ENCODE measurements at regions not wholly inside any gene's neighbourhood (a gene's known extent, or its start where the extent isn't known, plus 50 kb on each side); places are given as distances from the start of the nearest gene placed in this dataset.

DNA sequence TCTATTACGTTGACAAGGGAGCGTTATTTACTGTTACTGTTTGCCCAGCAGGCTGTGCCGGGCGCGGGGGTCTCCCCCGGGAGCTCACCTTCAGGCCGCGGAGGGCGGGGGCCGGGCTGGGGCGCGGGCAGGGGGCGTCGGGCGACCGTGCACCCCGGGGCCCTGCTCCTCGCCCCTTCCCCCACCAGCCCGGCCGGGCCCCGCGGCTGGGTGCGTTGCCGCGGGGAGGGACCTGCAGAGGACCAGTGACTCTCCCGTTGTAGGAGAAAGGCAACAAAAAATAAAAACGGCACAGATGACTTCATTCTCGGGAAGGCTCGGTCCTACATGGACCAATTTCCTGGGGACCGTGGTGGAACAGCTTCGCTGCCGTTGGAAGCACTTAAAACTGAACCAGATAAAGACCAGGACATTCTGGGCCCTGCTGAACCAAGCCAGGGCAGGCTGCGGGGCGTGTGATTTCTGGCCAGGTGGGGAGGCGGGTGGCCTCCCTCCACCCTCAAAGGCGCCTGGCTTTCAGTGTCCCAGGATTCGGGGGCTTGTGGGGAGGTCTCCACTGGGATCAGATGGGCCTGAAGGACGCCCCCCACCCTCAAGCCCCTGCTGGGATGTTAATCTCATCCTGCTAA is 57.4 kb downstream of the IGLL1 start:
- no peak for DNase-seq

DNA sequence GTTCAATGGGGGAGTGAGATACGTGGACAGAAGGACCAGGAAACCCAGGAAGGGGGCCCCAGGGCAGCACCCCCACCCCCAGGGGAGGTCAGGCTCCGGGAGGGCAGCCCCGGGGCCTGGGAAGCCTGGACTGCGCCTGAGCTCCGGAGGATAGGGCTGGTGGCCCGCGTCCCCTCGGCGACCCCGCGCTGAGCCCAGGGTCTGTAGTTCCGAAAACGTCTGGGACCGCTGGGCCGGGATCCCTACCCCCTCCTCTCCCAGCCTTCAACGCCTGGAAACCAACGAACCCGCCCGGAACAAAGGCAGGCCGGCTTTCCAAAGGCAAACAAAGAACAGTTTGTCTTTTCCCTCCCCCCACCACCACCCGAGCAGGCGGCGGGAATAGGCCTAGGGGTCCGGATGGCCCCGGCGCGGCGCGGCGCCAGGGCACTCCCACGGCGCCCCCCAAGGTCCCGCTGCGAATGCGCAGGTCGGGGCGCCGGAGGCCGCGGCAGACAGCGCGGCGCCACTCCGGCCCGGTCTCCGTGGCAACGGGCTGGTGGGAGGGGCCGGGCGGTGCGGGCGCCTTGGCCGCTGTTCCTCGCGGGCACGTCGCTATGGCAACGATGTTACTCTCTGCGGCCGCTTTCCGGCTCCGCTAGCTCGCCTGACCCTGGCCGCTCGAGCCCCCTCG is 58.5 kb downstream of the IGLL1 start:
- DNase-seq = peak; percentile 71

DNA sequence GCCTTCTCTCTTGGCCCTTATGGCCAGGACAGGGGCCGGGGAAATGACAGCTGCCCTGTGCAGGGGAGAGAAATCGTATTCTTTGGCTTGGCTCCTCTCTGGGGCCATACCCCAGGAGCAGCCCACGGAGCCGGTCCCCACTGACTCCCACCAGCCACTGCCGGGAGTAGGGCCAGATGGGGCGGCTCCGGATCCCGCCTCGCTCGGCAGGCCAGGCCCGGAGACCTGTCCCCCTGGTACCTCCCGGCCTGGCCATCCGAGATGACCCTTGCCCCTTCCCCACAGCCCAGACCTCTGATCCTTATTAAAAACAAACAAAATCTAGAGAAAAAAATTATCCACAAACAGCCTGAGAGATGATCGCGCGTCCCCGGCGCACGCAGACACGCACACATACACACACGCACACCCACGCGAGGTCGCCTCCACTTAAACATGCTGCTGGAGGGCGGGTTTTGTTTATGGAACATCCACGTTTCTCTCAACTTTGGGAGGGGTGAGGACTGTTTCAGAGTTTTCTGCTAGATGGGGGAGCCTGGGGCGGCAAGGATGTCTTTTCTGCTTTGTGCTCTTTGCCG is 59.1 kb downstream of the IGLL1 start:
- DNase-seq = no peak

DNA sequence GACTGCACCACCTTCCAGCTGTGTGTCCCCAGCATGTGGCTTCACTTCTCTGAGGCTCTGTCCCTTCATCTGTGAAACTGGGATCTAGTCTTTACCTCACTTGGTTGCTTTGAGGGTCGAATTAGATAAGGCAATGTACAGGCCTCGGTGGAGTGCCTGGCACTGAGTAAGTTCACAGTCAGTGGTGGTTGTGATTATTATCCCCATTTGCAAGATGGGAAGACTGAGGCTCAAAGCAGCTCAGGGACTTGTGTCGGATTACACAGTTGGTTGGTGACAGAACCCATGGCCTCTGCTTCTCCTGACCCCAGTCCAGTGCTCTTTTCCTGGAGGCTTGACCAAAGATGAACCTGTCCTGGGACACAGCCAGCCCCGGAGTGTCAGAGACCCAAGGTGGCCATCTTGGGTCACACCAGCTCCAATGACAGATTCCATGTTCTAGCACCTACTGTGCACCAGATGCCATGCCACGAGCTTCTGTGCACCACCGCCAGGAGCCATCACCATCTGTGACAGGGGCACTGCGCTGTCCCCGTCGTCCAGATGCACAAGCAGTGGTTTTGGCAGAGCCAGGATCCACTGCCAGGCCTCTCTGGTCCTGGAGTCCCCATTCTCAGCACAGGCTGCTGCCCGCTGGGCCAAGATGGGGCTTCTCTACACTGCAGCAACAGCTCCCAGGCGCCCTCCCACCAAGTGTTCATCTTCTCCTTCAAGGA is 60.5 kb downstream of the IGLL1 start:
- DNase-seq = no peak

DNA sequence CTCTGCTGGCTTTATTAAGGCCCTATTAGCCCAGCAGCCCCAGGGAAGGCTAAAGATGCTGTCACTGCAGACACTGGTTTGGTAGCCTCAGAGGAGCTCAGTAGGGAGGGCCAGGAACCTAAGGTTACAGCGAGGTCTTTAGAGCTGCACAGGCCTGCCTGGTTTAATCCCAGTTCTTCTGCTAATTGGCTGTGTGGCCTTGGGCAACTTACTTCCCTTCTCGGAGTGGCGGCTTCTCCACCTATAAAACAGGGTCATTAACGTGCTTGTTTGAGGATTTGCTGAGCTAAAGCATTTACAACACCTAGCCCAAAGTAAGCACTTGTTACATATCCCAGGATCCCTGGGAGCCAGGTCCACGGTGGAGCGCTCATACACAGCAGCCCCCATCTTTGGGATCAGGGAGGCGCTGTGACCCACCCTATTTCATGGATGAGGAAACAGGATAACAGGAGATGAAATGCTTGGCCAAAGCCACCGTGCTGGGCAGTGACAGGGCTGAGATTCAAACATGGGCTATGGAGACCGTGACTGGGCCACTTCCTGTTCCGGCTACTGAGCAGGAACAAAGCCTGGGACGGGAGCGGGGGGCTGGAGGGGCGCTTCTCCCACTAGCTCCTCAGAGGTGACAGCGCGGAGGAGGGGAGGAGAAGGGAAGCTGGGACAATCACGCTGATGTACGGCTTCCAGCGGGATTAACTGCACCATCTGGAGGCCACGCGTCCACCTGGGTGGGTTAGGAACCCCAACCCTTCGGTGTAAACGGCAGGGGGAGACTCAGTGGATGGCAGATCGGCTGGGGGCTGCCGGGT is 61.5 kb downstream of the IGLL1 start:
- no peak for DNase-seq

DNA sequence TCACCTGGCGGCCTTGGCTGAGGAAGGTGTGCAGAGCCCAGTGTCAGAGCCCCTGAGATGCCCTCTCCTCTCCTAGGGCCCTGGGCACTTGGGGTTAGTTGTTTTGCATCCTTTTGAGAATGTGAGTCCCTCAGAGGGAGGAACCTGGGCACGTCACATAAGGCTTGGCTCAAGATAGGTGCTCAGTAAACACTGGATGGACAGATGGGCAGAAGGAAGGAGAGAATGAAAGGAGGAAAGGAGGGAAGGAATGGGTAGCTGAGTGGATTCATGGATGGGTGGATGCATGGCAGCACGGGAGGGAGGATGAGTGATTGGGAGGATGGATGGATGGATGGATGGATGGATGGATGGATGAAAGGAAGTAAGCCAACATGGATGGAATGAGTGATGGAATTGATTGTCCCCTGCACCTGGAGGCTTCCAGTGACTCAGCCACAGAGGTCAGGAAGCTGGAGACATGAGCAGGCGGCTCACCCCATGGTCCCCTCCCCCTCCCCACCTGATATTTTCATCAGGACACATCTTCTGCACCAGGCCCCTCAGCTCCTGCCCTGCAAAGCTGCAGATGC is 62.2 kb downstream of the IGLL1 start:
- DNase-seq = no peak

DNA sequence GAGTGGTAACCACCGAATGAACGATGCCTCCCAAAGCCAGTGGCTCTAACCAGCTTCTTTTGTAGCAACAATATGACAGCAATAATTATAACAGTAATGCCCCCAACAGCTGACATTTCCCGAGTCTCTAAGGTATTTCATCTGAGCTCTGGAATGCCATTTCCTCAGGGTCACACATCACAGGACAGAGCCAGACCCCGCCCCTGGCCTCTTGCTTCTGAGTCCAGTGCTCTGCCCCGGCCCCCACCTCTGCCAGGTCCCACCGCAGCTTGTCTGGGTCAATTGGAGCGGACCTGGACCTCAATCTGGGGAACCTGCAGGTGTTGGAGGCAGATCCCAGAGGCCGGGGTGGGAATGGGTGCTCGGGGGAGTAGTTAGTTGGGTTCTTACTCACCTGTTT is 63.8 kb downstream of the IGLL1 start:
- DNase-seq = no peak

DNA sequence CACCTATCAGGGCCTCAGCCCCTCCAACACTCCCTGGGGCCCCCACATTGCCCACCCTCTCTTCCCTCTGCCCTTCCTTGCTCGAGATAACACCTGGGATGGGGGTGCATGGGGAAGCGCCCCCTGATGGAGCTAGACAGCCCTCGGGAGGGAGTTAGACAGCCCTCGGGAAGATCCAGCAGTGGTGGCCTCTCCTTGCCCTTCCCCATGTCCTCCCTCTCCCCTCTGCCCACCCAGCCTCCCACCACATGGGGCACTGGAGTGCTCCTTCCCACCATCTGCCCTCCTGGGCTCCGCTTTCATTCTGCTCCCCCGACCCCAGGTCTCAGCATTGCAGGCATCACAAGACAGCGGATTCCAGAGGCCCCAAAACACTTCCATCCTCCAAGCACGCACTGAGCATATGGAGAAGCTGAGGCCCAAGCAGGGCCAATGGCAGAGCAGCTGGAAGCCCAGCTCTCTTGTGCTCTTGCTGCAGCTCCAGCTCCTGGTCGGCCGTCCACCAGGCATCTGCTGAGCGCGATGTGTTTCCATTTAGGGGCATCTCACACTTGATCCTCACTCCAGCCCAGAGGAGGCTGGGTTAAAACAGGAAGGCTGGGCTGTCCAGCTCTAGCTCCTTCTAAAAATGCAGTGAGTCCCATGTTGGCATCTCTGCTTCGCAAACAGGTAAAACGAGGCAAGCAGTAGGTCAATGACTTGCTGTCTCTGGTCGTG is 65.6 kb downstream of the IGLL1 start:
- no peak for DNase-seq

DNA sequence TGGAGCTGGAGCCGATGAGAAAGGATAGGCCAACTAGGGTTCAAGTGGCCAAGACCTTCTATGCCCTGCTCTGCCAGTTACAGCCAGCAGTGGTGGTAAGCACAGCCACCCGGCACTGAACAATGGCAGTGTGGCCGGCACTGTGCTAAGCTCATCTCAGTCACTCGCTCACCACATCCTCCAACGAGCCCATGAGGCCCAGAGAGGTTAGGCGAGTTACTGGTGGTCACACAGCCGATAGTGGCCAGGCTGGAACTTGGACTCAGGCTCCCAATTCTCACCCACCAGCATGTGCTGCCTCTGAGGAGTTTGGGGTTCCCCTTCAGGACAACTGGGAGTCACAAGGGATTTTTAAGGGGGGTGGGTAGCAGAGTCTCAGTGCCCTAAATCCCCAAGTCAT is 66.4 kb downstream of the IGLL1 start:
- no peak for DNase-seq

DNA sequence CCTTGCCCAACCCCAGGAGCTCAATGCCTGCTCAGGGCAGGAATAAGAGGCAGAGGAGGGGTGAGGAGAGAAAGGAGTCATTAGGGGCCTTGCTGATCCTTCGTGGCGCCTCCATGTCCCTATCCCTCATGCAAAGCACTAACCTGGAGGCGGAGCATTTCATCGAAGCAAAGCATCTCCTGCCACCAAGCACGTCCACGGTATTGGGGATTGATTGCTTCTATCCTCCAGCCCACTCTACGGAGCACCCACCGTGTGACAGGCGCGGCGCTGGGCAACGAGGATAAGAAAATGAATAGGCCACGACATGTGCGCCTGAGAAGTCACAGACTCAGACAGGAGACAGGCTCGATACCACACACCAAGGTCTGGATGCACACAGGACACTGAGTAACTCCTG is 67.0 kb downstream of the IGLL1 start:
- no peak for DNase-seq

DNA sequence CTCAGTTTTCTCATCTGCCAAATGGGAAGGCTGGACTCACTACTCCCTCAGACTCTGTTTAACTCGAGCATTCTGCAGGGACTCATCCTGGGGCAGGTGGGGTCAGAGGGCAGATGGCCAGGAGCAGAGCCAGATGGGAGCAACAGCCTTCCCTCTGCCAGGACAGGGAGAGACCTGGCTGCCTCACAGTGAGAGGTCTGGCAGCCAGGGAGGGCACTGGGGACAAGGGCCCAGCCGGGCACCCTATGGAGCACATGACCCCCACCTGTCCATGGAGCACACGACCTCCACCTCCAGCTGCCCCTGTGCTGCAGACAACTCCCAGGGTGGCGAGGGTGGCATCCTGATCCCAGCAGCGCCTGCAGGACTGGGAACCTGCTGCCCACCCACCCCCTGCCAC is 67.4 kb downstream of the IGLL1 start:
- DNase-seq = no peak

DNA sequence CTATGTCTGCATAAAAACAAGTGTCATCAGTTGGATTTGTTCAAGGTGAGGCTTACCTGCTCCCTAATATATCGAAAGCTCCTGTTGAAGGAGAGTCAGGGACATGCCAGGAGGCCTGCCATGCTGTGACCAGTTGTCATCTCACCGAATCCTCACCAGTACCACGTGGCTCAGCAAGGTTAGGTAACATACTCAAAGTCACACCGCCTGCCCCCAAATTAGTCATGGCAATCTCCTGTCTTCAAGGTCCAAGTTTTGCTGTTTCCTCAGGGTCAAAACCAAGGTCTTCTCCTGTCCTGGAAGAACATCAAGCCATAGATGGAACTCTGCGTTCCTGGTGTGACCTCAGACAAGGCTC is 67.8 kb downstream of the IGLL1 start:
- no peak for DNase-seq

DNA sequence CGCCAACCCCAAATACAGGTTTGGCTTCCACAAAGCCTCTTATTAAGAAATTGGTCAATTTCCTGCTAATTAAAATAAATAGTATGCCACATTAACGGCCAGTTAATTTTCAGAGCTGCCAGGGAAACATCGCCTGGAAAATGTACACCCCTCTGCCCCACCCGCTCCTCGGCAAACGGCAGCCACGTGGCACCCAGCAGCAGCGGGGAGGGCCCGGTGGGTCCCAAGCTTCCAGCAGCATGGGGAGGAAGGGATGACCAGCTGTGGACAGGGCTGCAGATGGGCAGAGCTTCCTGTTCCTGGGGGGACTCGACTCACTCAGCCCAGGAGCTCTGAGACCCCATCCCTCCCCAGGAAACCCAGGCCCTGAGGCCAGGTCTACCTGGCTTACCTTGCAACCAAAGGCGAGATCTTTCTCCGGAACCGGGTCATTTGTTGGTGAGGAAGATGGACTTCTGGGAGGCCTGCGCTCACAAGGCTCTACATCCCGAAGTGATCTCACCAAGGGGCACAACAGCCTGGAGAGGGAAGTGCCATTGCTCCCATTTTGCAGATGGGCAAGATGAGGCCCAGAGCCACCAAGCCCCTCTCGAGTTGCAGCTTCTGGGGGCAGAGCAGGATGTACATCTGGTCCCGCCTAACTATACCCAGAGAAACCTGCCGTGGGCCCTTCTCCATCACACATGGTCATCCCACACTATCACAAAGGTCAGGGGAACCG is 68.3 kb downstream of the IGLL1 start:
- no peak for DNase-seq

DNA sequence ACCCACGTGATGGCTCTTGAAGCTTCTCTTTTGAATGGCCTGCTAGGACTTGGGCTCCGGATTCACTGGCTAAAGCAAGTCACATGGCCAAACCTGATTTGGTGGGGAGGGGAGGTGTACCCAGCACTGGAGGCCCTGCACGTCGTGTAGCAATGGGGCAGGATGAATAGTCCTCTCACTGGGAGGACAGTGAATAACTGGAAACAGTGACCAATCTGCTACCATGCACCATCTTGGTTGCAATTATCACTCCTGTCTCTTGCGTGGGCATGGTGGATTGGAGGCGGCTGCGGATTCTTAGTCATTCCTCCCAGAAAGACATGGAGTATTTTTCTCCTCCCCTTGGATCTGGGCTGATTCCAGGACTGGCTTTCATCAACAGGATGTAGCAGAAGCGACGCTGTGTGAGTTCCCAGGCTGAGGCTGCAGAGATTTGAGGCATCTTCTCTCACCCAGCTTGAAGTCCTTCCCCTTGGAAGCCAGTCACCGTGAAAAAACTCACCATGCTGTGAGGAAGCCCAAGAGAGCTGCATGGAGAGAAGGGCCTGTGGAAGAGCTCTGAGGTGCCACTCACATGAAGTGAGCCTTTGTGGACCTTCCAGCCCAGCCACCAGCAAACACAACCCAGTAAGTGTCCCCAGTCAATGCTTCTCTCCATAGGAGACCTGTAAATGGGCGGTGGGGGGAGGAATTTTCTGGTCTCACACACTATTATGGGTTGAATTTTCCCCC is 70.4 kb downstream of the IGLL1 start:
- DNase-seq = no peak

DNA sequence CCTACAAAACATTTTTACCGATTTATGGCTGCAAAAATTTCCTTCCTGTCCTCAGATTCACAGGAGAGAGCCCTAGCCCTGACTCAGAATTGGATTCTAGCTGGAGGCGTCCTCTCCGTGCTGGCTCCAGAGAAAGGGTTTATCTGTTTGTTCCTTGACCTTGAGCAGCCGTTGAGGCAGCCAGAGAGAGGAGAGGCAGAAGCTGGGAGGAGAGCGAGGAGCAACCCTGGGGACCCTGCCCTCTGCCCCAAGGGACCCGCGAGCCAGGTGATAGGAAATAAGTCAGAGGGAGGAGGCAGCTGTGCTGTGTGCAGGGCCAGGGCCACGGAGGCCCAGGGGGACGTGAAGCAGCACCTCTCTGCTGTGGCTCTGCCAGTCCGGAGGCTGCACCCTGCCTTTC is 75.6 kb downstream of the IGLL1 start:
- DNase-seq = no peak

DNA sequence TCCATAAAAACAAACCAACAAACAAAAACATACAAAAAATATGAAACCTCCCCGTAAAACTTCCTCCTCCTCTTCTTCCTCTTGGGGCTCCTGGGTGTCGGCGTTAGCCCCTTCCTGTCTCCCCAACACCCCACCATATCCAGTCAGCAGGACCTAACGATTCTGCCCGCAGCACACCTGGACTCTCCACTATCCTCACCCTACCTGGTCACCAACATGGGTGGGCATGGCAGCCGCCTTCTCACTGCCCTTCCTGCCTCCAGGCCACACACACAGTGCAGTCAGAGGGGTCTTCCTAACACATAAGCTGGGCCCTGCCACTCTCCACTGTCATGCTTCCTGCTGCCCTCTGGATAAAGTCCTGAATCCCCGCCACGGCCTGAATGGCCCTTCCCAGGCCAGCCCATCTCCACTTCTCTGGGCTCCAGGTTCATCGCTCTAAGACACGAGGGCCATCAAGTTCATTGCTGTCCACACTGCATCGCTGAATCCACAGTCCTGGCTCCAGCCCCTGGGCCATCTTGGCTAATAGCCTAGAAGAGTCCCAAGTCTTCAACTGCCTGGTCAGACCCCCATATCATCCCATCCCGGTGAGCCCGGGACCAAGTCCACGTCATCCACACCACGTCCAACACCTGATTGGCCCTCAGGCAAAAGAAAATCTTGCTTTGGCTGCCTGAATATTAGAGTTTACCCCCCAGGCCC is 76.2 kb downstream of the IGLL1 start:
- DNase-seq = no peak

DNA sequence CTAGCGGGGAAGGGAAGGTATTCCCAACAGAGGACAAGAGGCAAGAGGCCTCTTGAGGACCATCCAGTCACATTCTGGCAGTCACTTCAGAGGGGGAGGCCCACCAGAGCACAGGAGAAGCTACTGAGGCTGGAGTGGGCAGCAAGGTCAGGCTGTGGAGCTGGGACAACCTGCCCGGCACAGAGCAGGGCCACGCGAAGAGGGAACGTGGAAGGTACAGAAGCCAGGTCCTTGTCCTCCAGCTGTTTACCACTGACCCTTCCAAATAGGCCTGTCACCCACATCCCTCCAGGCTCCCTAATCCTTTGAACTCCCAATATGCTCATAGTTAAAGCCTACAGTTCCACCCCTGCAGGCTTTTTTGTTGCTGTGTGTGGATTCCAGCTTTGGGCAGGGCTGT is 76.9 kb downstream of the IGLL1 start:
- no peak for DNase-seq

DNA sequence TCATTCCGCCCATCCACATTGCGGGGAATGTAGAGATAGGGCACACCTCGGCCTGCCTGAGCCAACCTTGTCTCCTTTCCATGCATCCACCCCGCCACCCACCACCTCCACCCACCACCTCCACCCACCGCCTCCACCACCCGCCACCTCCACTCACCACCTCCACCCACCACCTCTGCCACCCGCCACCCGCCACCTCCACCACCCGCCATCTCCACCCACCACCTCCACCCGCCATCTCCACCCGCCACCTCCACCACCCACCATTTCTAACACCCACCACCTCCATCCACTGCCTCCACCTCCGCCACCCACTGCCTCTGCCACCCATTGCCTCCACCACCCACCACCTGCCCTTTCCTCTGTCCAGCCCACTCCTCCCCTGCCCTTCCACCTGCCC is 78.4 kb downstream of the IGLL1 start:
- no peak for DNase-seq

DNA sequence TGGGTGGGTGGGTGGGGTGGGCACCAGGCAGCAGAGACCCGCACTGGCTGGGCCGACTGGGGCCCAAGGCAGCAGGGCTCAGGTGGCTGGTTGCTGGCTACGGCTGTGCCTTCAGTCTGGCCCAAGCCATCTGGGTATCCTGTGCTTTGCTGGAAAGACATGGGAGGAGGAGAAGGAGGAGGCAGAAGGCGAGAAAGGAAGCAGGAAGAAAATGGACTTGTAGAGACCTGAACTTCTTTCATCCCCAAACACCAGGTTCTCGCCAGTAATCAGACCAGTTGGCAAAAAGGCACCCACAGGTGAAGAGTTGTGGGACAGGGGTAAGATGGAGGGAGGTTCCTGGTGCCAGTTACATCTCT is 78.8 kb downstream of the IGLL1 start:
- no peak for DNase-seq
